ENCODE measurements at regions not wholly inside any gene's neighbourhood (a gene's known extent, or its start where the extent isn't known, plus 50 kb on each side); places are given as distances from the start of the nearest gene placed in this dataset.
"Not testable (repeated sequence)": the region's sequence is repeated elsewhere in the genome, so short reads cannot be mapped to it uniquely, and the experiment has no call there.

- TF ChIP-seq CTCF (IDR thresholded peaks at IDR 0.05; ENCODE audit: insufficient read depth, low read depth, low read length, missing control alignments): no peak
- no peak for DNase-seq (ENCODE audit: low read depth)
- no peak overlapping the region for H3K4me3 ChIP-seq (ENCODE audit: low read depth, low read length)
Measured at GRCh38 chr12:58665375-58665774, 254.9 kb downstream of the LRIG3 start.

DNA sequence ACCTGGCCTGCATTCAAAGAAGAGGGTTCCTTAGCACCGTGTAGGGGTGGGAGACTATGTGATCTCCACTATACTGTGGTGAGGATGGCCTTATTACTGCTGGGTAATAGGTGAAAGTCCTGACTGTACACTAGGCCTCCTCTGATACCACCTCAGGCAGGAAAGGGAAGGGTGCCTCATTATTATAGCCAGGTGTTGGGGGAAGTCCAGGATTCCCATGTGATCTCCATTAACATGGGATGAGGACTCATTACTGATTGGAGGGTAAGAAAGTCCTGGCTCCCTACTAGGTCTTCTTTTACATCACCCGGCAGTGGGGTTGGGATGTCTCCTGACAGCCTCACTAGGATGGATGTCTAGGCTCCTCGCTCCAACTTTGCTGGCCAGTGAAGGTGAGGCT lies 252.1 kb downstream of the LRIG3 start:
- no peak overlapping the region for H3K4me3 ChIP-seq (ENCODE audit: low read depth, low read length)
- no peak for TF ChIP-seq CTCF (IDR thresholded peaks at IDR 0.05; ENCODE audit: insufficient read depth, low read depth, low read length, missing control alignments)
- no peak for DNase-seq (ENCODE audit: low read depth)

DNA sequence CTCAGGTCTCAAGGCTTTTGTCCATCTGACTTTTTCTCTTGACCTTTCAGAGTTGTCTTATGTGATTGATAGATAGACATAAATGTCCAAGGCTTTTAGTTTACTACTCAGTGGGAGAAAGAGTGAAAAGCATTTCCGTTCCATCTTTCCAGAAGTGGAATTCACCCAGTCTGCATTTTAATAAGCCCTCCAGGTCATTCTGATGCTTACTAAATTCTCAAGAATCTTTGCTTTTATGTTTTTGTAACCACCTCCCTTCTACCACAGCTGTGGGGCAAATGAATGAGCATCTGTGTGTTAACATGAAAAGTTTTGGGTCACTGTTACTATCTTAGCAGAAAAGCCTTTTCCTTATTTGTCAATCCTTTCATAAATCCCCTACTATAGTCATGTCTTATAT lies 251.4 kb downstream of the LRIG3 start:
- no peak for TF ChIP-seq CTCF (IDR thresholded peaks at IDR 0.05; ENCODE audit: insufficient read depth, low read depth, low read length, missing control alignments)
- DNase-seq (ENCODE audit: low read depth): no peak
- H3K4me3 ChIP-seq (ENCODE audit: low read depth, low read length): no peak overlapping the region

DNA sequence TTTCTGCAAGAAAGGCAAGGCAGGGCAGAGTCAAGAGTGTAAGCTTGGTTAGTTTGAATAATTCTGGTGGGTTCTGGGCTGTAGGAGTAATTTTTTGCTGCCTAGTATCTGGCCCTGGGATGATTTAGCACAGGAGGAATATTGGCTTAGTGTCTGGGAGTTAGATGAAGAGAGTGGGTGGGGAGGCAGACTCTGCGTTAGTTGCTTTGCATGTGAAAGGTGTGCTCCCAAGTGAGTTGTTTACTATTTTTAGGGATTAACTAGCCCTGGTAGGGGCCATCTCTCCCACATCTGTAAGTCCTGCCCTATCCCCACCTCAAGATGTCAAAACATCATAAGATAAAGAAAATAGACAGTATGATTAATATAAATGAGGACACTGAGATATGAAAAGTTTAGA lies 249.7 kb downstream of the LRIG3 start:
- DNase-seq (ENCODE audit: low read depth): no peak
- no peak for TF ChIP-seq CTCF (IDR thresholded peaks at IDR 0.05; ENCODE audit: insufficient read depth, low read depth, low read length, missing control alignments)
- H3K4me3 ChIP-seq (ENCODE audit: low read depth, low read length): no peak overlapping the region

- H3K4me3 ChIP-seq (ENCODE audit: low read depth, low read length): no peak overlapping the region
- no peak for TF ChIP-seq CTCF (IDR thresholded peaks at IDR 0.05; ENCODE audit: insufficient read depth, low read depth, low read length, missing control alignments)
- DNase-seq (ENCODE audit: low read depth): no peak
Measured at GRCh38 chr12:58671196-58671595, 249.1 kb downstream of the LRIG3 start.

- H3K4me3 ChIP-seq (ENCODE audit: low read depth, low read length): no peak overlapping the region
- TF ChIP-seq CTCF (IDR thresholded peaks at IDR 0.05; ENCODE audit: insufficient read depth, low read depth, low read length, missing control alignments): no peak
- no peak for DNase-seq (ENCODE audit: low read depth)
Measured at GRCh38 chr12:58673021-58673420, 247.3 kb downstream of the LRIG3 start.

- not testable (repeated sequence) for H3K4me3 ChIP-seq (ENCODE audit: low read depth, low read length); DNase-seq (ENCODE audit: low read depth)
Measured at GRCh38 chr12:58677833-58678232, 242.5 kb downstream of the LRIG3 start.

- DNase-seq (ENCODE audit: low read depth): no peak
- TF ChIP-seq CTCF (IDR thresholded peaks at IDR 0.05; ENCODE audit: insufficient read depth, low read depth, low read length, missing control alignments): no peak
- no peak overlapping the region for H3K4me3 ChIP-seq (ENCODE audit: low read depth, low read length)
Measured at GRCh38 chr12:58678753-58679152, 241.6 kb downstream of the LRIG3 start.

Measured in GM12865 (cell line).